Activated CD4-positive, alpha-beta memory T cell treated with anti-CD3 and anti-CD28 coated beads for 36 hours (primary cell): ENCODE measurements at regions not wholly inside any gene's neighbourhood (a gene's known extent, or its start where the extent isn't known, plus 50 kb on each side); places are given as distances from the start of the nearest gene placed in this dataset.

Experiments used
- CTCF ChIA-PET: fragments of 350-600 bp; sonication (Branson Sonifier 250); formaldehyde crosslinking; loops from one replicate; lab custom pipeline; 2021; ENCODE audit warnings: antibody characterized with exemption, inconsistent platforms; lab: Charles Lee
- POLR2A ChIA-PET: fragments of 350-600 bp; sonication (Branson Sonifier 250); formaldehyde crosslinking; loops from one replicate; lab custom pipeline; 2021; ENCODE audit warnings: antibody characterized with exemption; lab: Charles Lee
- DNase-seq: peaks from one replicate; pipeline ENCODE4 v3.0.0-alpha.2; 2020
- H3K27ac Mint-ChIP-seq: one replicate; pipeline ENCODE4 v1.8.0; 2021; ENCODE audit warnings: mixed read lengths
- H3K27me3 Mint-ChIP-seq: one replicate; pipeline ENCODE4 v1.8.0; 2021; ENCODE audit warnings: mixed read lengths
- H3K36me3 Mint-ChIP-seq: one replicate; pipeline ENCODE4 v1.8.0; 2021; ENCODE audit warnings: mixed read lengths
- H3K4me1 Mint-ChIP-seq: one replicate; pipeline ENCODE4 v1.8.0; 2021; ENCODE audit warnings: low read depth, mixed read lengths
- H3K4me3 Mint-ChIP-seq: one replicate; pipeline ENCODE4 v1.8.0; 2021; ENCODE audit warnings: mild to moderate bottlenecking, mixed read lengths
- H3K9me3 Mint-ChIP-seq: one replicate; pipeline ENCODE4 v1.8.0; 2021; ENCODE audit warnings: mixed read lengths
- intact Hi-C: fragments of 100-400 bp; cut with micrococcal nuclease; formaldehyde crosslinking; loops from one replicate; pipeline ENCODE4 v1.15.1; 2023

DNA sequence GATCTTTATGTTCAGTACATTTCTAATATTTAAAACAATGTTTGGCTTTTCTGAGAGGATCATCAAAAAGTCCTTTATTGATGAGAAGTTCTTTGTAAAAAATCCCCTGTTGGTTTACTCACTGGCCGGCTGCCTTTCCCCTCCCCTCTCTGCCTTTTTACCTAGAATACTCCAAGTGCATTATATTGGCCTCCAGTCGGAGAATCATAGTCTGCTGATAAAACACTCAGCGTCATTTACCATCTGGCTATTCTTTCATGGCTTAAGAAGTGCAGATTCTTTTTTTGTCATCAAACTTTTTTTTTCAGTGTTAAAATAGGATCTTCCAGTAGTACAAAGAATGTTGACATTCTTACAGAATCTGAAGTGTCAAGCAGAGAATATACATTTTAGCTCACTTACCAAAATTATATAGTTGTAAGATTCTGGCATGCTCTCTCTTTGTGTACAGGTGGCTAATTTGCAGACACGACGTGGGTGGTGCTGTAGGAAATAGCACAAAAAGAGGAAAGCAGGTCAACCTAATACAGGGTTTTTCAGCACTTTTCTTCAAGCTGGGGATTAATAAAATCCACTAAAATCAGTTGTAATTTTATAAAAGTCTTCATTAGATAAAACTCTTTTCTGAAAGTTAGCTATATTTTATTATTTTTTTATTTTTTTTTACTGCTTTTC lies 731.8 kb downstream of the KCTD8 start:
- Mint-ChIP-seq H3K27me3 (no peaks in the 10 kb centered on the region), H3K4me3 (no peak overlapping the region), H3K36me3 (no peaks in the 10 kb centered on the region), H3K4me1 (no peaks in the 10 kb centered on the region), H3K9me3 (peaks cover 3% of the 10 kb centered on the region), H3K27ac (no peak overlapping the region)
- ChIA-PET CTCF (no interaction called here), POLR2A (no interaction called here)
- intact Hi-C loops = no loop called here
- no peak for DNase-seq

DNA sequence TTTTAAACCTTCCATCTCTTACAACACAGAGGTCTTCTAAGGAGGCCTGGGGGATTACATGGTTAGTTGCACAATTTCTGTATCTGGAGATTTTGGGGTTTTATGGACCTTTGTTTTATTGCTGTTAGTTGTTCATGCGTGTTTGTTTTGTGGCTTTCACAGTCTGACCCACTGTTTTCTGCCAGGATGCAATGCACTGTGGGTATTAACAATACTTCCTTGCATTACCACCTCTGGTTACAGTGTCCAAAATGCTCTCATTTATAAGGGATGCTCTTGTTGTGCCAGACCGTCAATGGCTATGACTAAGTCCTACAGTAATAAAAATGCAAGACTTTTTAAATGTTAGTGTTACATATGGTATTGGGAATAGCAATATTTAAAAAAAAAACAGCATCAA lies 730.2 kb downstream of the KCTD8 start:
- POLR2A ChIA-PET = no interaction called here
- DNase-seq = no peak
- Mint-ChIP-seq H3K27ac (no peak overlapping the region), H3K36me3 (no peaks in the 10 kb centered on the region), H3K4me1 (no peaks in the 10 kb centered on the region), H3K9me3 (peaks cover 4% of the 10 kb centered on the region), H3K4me3 (no peak overlapping the region), H3K27me3 (no peaks in the 10 kb centered on the region)
- CTCF ChIA-PET = no interaction called here
- intact Hi-C loops = no loop called here

DNA sequence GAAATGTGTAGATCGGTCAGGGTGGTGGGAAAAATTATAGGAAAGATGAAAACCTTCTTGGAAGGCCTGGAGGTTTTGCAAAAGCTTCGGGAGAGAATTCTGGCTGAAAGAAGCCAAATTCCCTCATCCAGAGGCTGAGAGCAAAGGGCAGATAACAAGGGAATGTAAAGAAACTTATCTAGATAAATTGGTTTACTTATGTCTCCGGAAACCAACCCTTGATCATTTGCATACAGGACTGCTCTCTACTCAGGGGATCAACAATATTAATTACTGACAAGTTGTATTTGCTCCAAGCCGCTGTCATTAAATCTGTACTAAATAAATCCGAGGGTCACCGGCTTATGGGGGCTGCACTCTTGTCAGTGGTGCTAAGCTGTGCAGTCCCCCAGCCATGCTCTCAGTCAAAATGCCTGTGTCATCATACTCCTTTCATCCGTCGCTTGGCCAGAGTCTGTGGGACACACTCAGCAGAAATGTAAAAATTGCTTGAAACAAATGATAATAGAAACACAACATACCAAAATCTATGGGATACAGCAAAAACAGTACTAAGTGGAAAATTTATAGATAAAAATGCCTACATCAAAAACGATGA lies 715.7 kb downstream of the KCTD8 start:
- Mint-ChIP-seq H3K27me3 (no peaks in the 10 kb centered on the region), H3K27ac (no peak overlapping the region), H3K4me1 (no peaks in the 10 kb centered on the region), H3K9me3 (peaks cover 27% of the 10 kb centered on the region), H3K36me3 (no peaks in the 10 kb centered on the region), H3K4me3 (no peak overlapping the region)
- POLR2A ChIA-PET = no interaction called here
- CTCF ChIA-PET = no interaction called here
- no peak for DNase-seq
- intact Hi-C loops = no loop called here

DNA sequence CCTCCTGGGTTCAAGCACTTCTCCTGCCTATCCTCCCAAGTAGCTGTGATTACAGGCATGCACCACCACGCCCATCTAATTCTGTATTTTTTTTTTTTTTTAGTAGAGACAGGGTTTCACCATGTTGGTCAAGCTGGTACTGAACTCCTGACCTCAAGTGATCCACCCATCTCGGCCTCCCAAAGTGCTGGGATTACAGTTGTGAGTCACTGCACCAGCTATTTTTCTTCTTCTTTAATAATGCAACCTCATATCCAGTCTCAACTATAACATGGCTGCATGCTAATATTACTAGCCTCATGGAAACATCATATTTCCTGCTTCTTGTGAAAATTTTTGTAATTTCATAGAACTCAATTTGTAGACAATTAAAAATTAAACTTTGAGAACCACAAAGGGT lies 706.5 kb downstream of the KCTD8 start:
- H3K27ac Mint-ChIP-seq = no peak overlapping the region
- no peaks in the 10 kb centered on the region for H3K27me3 Mint-ChIP-seq
- H3K4me3 Mint-ChIP-seq = no peak overlapping the region
- POLR2A ChIA-PET = no interaction called here
- peaks cover 14% of the 10 kb centered on the region for H3K9me3 Mint-ChIP-seq
- CTCF ChIA-PET = no interaction called here
- no peaks in the 10 kb centered on the region for H3K4me1 Mint-ChIP-seq
- no peaks in the 10 kb centered on the region for H3K36me3 Mint-ChIP-seq
- DNase-seq = no peak
- intact Hi-C loops = no loop called here

DNA sequence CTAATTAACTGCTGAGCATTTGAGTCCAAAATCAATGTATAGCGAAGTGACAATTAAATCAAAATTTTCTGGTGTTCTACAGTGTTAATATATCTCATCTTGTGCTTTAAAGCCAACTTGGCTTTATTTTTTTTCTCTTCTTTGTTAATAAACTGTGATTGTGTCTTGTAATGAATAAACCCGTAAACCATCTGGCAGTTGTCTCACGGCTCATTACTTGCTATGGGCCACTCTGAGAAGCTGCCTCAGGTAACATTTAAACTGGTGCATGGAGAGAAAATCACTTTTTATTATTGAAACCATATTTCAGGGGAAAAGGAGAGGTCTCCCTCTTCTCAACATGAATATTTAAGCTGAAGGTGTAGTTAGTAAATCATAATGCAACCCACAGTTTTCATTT lies 694.0 kb downstream of the KCTD8 start:
- no peaks in the 10 kb centered on the region for H3K4me1 Mint-ChIP-seq
- intact Hi-C loops = no loop called here
- H3K27ac Mint-ChIP-seq = no peak overlapping the region
- no peak for DNase-seq
- no peak overlapping the region for H3K4me3 Mint-ChIP-seq
- no peaks in the 10 kb centered on the region for H3K27me3 Mint-ChIP-seq
- peaks cover 18% of the 10 kb centered on the region for H3K9me3 Mint-ChIP-seq
- CTCF ChIA-PET = no interaction called here
- no peaks in the 10 kb centered on the region for H3K36me3 Mint-ChIP-seq
- POLR2A ChIA-PET = no interaction called here

DNA sequence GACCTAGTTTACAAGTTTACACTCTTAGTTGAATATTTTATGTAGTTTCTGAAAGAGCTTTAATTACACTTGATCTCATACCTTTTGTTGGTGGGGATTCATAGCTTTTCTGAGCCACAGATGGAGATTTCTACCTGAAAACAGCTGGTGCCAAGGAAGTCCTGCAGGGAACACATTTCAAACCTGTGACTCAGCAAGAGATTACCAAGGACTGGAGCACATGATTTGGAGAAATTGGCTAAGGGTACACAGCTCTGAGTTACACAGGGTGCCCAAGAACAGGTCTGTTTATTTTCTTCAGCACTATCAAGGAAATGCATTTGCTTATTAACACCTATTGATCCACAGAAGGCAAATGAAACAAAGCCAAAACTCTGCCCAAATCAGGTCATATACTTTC lies 691.5 kb downstream of the KCTD8 start:
- Mint-ChIP-seq H3K27ac (no peak overlapping the region), H3K4me3 (no peak overlapping the region), H3K36me3 (no peaks in the 10 kb centered on the region), H3K4me1 (no peaks in the 10 kb centered on the region), H3K27me3 (no peaks in the 10 kb centered on the region), H3K9me3 (peaks cover 6% of the 10 kb centered on the region)
- DNase-seq = no peak
- CTCF ChIA-PET = no interaction called here
- POLR2A ChIA-PET = no interaction called here
- intact Hi-C loops = no loop called here

DNA sequence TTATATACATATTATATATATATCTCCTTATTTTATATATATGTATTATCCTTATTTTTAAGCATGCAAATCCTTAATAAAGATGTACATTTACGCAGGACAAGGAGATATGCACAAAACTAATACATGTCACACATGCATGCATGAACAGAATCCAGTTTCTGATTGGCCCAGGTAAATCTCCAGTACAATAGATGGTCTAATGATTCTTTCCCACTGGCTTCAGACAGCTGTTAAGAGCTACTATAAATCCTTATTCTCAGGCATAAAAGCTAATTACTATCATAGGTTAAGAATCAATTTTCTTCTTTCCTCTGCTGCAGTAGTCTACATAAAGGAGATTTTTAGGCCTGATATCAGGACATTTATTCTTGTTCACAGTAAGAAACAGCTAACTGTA lies 689.8 kb downstream of the KCTD8 start:
- ChIA-PET CTCF (no interaction called here), POLR2A (no interaction called here)
- no peak overlapping the region for H3K27ac Mint-ChIP-seq
- intact Hi-C loops = no loop called here
- no peak for DNase-seq
- no peak overlapping the region for H3K4me3 Mint-ChIP-seq
- peaks cover 6% of the 10 kb centered on the region for H3K9me3 Mint-ChIP-seq
- H3K27me3 Mint-ChIP-seq = no peaks in the 10 kb centered on the region
- no peaks in the 10 kb centered on the region for H3K4me1 Mint-ChIP-seq
- H3K36me3 Mint-ChIP-seq = no peaks in the 10 kb centered on the region

DNA sequence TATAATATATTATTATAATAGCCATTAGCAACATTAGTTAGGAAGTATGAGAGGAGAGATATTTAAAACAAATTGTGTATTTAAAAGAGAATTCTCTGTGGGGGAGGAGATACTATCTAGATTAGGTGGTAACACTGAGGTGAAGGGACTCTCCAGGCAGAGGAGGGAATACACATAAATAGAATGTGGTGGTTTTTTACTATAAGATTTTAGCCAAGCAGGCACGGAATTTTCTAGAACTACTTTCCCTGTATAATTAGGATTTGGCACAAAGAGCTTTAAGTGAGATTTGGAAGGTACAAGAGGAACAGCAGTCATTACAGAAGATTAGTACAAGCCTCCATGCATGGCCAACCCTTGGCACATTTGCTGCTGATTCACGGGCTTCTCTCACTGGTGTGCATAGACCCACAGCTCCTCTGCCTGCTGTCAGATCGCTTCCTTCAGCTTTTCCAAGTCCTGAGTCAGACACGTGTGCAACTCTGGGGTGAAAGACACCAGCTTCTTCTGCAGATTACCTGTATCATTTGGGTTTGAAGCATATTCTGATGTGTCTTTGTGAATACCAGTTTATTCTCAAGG lies 685.5 kb downstream of the KCTD8 start:
- intact Hi-C loops = no loop called here

DNA sequence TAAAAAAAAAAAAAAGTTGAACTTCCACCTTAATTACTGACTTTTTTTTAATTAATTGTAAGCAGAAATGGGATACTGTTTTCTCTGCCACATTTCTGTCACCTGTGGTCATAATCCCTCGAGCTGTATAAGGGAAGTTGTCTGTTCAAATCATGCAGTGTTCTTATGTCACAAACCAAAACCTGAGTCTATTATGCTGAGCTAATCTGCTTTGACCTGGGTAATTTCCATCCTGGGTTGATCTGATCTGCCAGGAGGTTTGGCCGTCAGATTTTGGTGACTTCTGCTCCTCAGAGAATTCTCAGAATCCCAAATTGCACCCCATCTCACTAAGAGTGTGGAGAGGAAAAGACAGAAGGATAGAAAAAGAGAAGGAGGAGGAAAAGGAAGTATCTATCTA lies 683.1 kb downstream of the KCTD8 start:
- H3K36me3 Mint-ChIP-seq = no peaks in the 10 kb centered on the region
- no peak overlapping the region for H3K4me3 Mint-ChIP-seq
- no peak overlapping the region for H3K27ac Mint-ChIP-seq
- no peak for DNase-seq
- H3K27me3 Mint-ChIP-seq = no peaks in the 10 kb centered on the region
- intact Hi-C loops = no loop called here
- no peaks in the 10 kb centered on the region for H3K4me1 Mint-ChIP-seq
- POLR2A ChIA-PET = no interaction called here
- H3K9me3 Mint-ChIP-seq = peaks cover 10% of the 10 kb centered on the region
- CTCF ChIA-PET = no interaction called here

More for the DNA sequence above, 685.5 kb downstream of the KCTD8 start:
- Mint-ChIP-seq H3K27me3 (no peaks in the 10 kb centered on the region), H3K36me3 (no peaks in the 10 kb centered on the region), H3K4me1 (no peaks in the 10 kb centered on the region), H3K27ac (no peak overlapping the region), H3K4me3 (no peak overlapping the region), H3K9me3 (peaks cover 11% of the 10 kb centered on the region)
- CTCF ChIA-PET = no interaction called here
- POLR2A ChIA-PET = no interaction called here
- DNase-seq = no peak

DNA sequence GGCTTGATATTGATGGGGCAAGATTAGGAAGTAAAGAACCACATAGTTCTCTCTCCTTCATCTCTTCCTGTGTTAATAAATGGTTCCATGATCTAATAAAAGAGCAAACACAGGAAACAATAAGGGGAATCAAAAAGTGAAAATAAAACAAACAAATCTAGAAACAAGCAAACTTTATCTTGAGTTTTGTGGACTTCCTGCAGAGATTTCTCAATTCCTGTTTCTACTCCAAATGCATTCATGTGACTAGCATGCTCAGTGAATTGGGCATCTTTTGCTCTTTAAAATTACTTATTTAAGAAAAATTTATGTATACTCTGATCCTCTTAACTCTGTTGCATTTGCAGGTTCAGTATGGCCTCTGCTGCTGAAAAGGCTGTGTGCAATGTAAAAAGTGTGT lies 682.0 kb downstream of the KCTD8 start:
- Mint-ChIP-seq H3K36me3 (no peaks in the 10 kb centered on the region), H3K9me3 (peaks cover 13% of the 10 kb centered on the region), H3K27ac (no peak overlapping the region), H3K4me1 (no peaks in the 10 kb centered on the region), H3K27me3 (no peaks in the 10 kb centered on the region), H3K4me3 (no peak overlapping the region)
- no peak for DNase-seq
- intact Hi-C loops = no loop called here
- CTCF ChIA-PET = no interaction called here
- POLR2A ChIA-PET = no interaction called here

DNA sequence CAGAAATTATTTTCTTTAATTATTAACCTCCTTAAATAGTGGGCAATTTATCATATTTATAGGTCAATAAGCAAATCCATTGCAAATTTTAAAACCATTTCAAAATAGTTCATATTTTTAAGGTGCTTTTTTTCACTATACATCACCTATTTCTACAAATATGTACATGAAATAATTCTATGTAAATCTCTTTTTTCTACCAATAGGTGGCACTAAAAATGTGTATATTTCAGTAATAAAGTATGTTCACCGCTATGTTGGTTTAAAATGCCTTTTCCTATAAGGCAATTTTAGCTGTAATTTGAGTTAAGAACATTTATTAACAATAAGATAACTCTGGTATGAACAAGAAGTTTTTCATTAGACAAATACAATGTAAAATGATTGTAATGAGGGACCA lies 672.2 kb downstream of the KCTD8 start:
- ChIA-PET POLR2A (no interaction called here), CTCF (no interaction called here)
- Mint-ChIP-seq H3K36me3 (no peaks in the 10 kb centered on the region), H3K27ac (no peak overlapping the region), H3K4me3 (no peak overlapping the region), H3K9me3 (no peaks in the 10 kb centered on the region), H3K4me1 (no peaks in the 10 kb centered on the region), H3K27me3 (no peaks in the 10 kb centered on the region)
- DNase-seq = no peak
- intact Hi-C loops = loop anchor here (5.0 kb wide), 1 partner anchor 851 kb away; no protein-coding TSS in a partner anchor

DNA sequence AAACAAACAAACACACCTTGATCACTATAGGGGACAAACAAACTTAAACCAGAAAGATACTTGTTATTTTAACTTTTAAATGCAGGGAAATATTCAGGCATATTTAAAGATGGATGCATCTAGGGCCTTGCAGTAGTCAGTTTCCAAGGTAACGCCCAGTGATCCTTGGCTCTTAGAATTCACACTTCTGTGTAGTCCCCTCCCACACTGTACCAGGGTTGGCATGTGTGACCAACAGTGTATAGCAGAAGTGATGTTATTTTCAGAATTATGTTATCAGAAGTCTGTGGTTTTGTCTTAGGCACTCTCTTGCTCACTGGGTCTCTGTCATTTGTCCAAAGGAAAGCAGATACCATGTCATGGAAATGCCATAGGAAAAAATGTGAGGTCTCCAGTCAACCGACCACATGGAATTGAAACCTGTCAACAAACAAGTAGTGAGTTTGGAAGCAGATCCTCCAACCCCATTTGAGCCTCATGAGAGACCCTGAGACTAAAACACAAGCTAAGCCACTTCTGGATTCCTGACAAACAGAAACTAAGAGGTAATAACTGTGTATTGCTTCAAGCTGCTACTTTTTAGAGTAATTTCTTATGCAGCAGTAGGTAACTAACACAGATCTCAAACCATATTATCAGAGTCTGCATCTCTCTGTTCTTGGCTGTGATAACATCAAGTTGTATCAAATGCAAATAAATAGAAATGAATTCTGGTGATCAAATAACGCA lies 670.3 kb downstream of the KCTD8 start:
- Mint-ChIP-seq H3K36me3 (no peaks in the 10 kb centered on the region), H3K9me3 (no peaks in the 10 kb centered on the region), H3K27ac (no peak overlapping the region), H3K27me3 (no peaks in the 10 kb centered on the region), H3K4me3 (no peak overlapping the region), H3K4me1 (no peaks in the 10 kb centered on the region)
- DNase-seq = no peak
- CTCF ChIA-PET = no interaction called here
- intact Hi-C loops = loop anchor here (5.0 kb wide), 1 partner anchor 849 kb away; no protein-coding TSS in a partner anchor
- POLR2A ChIA-PET = no interaction called here
